Mesenchymal stem cell (in vitro differentiated cells and primary cell): ENCODE measurements at regions not wholly inside any gene's neighbourhood (a gene's known extent, or its start where the extent isn't known, plus 50 kb on each side); places are given as distances from the start of the nearest gene placed in this dataset.

Experiments
- DNase-seq: peaks from one replicate; pipeline ENCODE4 v3.0.0-alpha.2; 2013
- H2AFZ ChIP-seq: one replicate; pipeline ENCODE4 v1.6.1; 2013; ENCODE audit warnings: low read depth, mild to moderate bottlenecking, control low read depth, inconsistent platforms, low read length, moderate library complexity
- H2AK5ac ChIP-seq: 2 replicates; pipeline ENCODE4 v1.6.1; 2013; ENCODE audit warnings: low read length, moderate library complexity, mild to moderate bottlenecking, inconsistent platforms; ENCODE audit not compliant: severe bottlenecking
- H2BK120ac ChIP-seq: one replicate; pipeline ENCODE4 v1.6.1; 2013; ENCODE audit warnings: low read depth, mild to moderate bottlenecking, inconsistent platforms, low read length, moderate library complexity
- H2BK12ac ChIP-seq, 2 experiments: one replicate each; pipeline ENCODE4 v1.6.1; 2013; ENCODE audit warnings: inconsistent platforms in 2 of 2, low read length in 2 of 2, mild to moderate bottlenecking in 2 of 2, moderate library complexity in 2 of 2, control low read depth in 1 of 2
- H2BK15ac ChIP-seq: one replicate; pipeline ENCODE4 v1.6.1; 2013; ENCODE audit warnings: mild to moderate bottlenecking, low read depth, inconsistent platforms; ENCODE audit not compliant: poor library complexity, severe bottlenecking
- H2BK5ac ChIP-seq: 2 replicates; pipeline ENCODE4 v1.6.1; 2013; ENCODE audit warnings: low read depth, mild to moderate bottlenecking, low read length, control low read depth, inconsistent platforms; ENCODE audit not compliant: poor library complexity, severe bottlenecking
- H3K14ac ChIP-seq, 2 experiments: one replicate each; pipeline ENCODE4 v1.6.1; 2013; ENCODE audit warnings: inconsistent platforms in 2 of 2, low read length in 2 of 2, control low read depth in 1 of 2, mild to moderate bottlenecking in 1 of 2, moderate library complexity in 1 of 2
- H3K18ac ChIP-seq, 2 experiments: one replicate each; pipeline ENCODE4 v1.6.1; 2013; ENCODE audit warnings: inconsistent platforms in 2 of 2, low read length in 2 of 2, control low read depth in 1 of 2, low read depth in 1 of 2, mild to moderate bottlenecking in 1 of 2
- H3K23ac ChIP-seq, 2 experiments: one replicate each; pipeline ENCODE4 v1.6.1; 2013; ENCODE audit warnings: inconsistent platforms in 2 of 2, low read length in 2 of 2, mild to moderate bottlenecking in 2 of 2, moderate library complexity in 2 of 2, control low read depth in 1 of 2
- H3K27ac ChIP-seq: 2 replicates; pipeline ENCODE4 v1.5.1; 2013; ENCODE audit warnings: mild to moderate bottlenecking, moderate library complexity, low read length, control low read depth, inconsistent platforms; ENCODE audit not compliant: poor library complexity, severe bottlenecking
- H3K27me3 ChIP-seq, 2 experiments: 2 replicates each; pipeline versions ENCODE4 v1.6.1 to v1.7.0; 2013; ENCODE audit warnings: low read length in 2 of 2, mild to moderate bottlenecking in 2 of 2, moderate library complexity in 2 of 2, control low read depth in 1 of 2, inconsistent platforms in 1 of 2; ENCODE audit not compliant: control insufficient read depth in 1 of 2, insufficient read depth in 1 of 2
- H3K36me3 ChIP-seq, 2 experiments: 2 replicates each; pipeline versions ENCODE4 v1.6.1 to v1.7.0; 2013; ENCODE audit warnings: low read length in 2 of 2, control low read depth in 1 of 2, inconsistent platforms in 1 of 2, low read depth in 1 of 2, mild to moderate bottlenecking in 1 of 2; ENCODE audit not compliant: insufficient read depth in 2 of 2, control insufficient read depth in 1 of 2
- H3K4ac ChIP-seq, 2 experiments: one replicate each; pipeline ENCODE4 v1.6.1; 2013; ENCODE audit warnings: inconsistent platforms in 2 of 2, low read length in 2 of 2, mild to moderate bottlenecking in 2 of 2, moderate library complexity in 2 of 2, control low read depth in 1 of 2, low read depth in 1 of 2
- H3K4me1 ChIP-seq: 2 replicates; pipeline ENCODE4 v1.6.1; 2013; ENCODE audit warnings: low read depth, low read length, control low read depth; ENCODE audit not compliant: control insufficient read depth, insufficient read depth
- H3K4me2 ChIP-seq: 2 replicates; pipeline ENCODE4 v1.6.1; 2013; ENCODE audit warnings: low read length, mild to moderate bottlenecking, inconsistent platforms; ENCODE audit not compliant: poor library complexity, severe bottlenecking
- H3K4me3 ChIP-seq, 2 experiments: 2 replicates each; pipeline versions ENCODE4 v1.5.1 to v1.7.0; 2013; ENCODE audit warnings: low read length in 2 of 2, mild to moderate bottlenecking in 2 of 2, control low read depth in 1 of 2, low read depth in 1 of 2; ENCODE audit not compliant: insufficient read depth in 1 of 2
- H3K79me1 ChIP-seq: replicated peaks from 2 replicates; pipeline ENCODE4 v1.6.1; 2013; ENCODE audit warnings: mild to moderate bottlenecking, control low read depth, low read length, inconsistent platforms; ENCODE audit not compliant: poor library complexity, severe bottlenecking
- H3K9ac ChIP-seq: 2 replicates; pipeline ENCODE4 v1.7.0; 2013; ENCODE audit warnings: mild to moderate bottlenecking, low read length, moderate library complexity
- H3K9me3 ChIP-seq: 2 replicates; pipeline ENCODE4 v1.7.0; 2013; ENCODE audit warnings: mild to moderate bottlenecking, low read length; ENCODE audit not compliant: control insufficient read depth
- H4K8ac ChIP-seq: one replicate; pipeline ENCODE4 v1.6.1; 2013; ENCODE audit warnings: inconsistent platforms, mild to moderate bottlenecking, low read length, moderate library complexity
- H4K91ac ChIP-seq: one replicate; pipeline ENCODE4 v1.6.1; 2013; ENCODE audit warnings: mild to moderate bottlenecking, low read length, inconsistent platforms
- WGBS: methylation state at CpG from one replicate; pipeline ENCODE4 v1.1.7; 2013; ENCODE audit warnings: mixed read lengths; 5-methylcytosine and 5-hydroxymethylcytosine counted together

- Histone ChIP-seq H2BK12ac (peak overlapping the region in 1 of 2 experiments; percentile 63), H2BK15ac (no peak overlapping the region), H3K23ac (no peak overlapping the region), H3K36me3 (no peaks in the 10 kb centered on the region), H4K91ac (no peak overlapping the region), H3K79me1 (no peaks in the 10 kb centered on the region), H3K4me3 (no peak overlapping the region), H3K4me2 (no peak overlapping the region), H3K14ac (no peak overlapping the region), H3K27me3 (no peaks in the 10 kb centered on the region), H2BK5ac (no peak overlapping the region), H3K9me3 (no peaks in the 10 kb centered on the region), H3K9ac (no peak overlapping the region), H4K8ac (no peak overlapping the region), H3K18ac (no peak overlapping the region), H2AFZ (no peak overlapping the region), H3K4me1 (no peaks in the 10 kb centered on the region), H2BK120ac (no peak overlapping the region), H3K27ac (no peak overlapping the region), H2AK5ac (no peak overlapping the region), H3K4ac (no peak overlapping the region)
- 75% methylated on average over 4 of the region's 4 CpGs for WGBS
- DNase-seq: no peak
Observed at GRCh38 chr6:121603486-121603885, 168.0 kb downstream of the GJA1 start.

DNA sequence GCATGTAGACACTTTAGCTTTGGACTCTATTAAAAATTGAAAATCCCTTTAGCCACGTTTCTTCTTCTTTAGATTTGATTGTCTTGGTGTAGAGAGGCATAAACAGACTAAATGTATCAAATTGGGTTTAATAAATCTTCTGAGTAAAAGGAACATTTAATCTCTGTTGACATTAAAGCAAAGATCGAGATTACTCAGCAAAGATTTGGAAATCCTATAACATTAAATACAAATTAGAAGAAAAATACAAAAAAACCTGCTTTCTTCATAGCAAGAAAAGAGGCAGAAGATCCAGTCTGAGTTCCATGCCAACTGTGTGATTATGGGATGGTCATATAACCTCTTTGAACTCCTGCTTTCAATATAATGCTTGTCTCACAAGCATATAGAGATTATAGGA, 172.3 kb downstream of the GJA1 start:
- no peaks in the 10 kb centered on the region for H3K9me3 ChIP-seq
- H4K8ac ChIP-seq: no peak overlapping the region
- no peak overlapping the region for H2BK15ac ChIP-seq
- H3K14ac ChIP-seq: no peak overlapping the region
- H2BK5ac ChIP-seq: no peak overlapping the region
- H3K27me3 ChIP-seq: no peaks in the 10 kb centered on the region
- no peak overlapping the region for H3K4me2 ChIP-seq
- H2BK120ac ChIP-seq: no peak overlapping the region
- H3K9ac ChIP-seq: peak overlapping the region; percentile 4
- no peak overlapping the region for H3K4me3 ChIP-seq
- H4K91ac ChIP-seq: no peak overlapping the region
- no peak for DNase-seq
- H3K23ac ChIP-seq: no peak overlapping the region
- H3K18ac ChIP-seq: no peak overlapping the region
- WGBS: no CpG with 5 or more reads among the region's 2 CpGs
- no peak overlapping the region for H2AK5ac ChIP-seq
- H3K27ac ChIP-seq: no peak overlapping the region
- H3K79me1 ChIP-seq: no peaks in the 10 kb centered on the region
- H3K4ac ChIP-seq: no peak overlapping the region
- no peaks in the 10 kb centered on the region for H3K36me3 ChIP-seq
- no peak overlapping the region for H2BK12ac ChIP-seq
- no peak overlapping the region for H2AFZ ChIP-seq
- no peaks in the 10 kb centered on the region for H3K4me1 ChIP-seq

DNA sequence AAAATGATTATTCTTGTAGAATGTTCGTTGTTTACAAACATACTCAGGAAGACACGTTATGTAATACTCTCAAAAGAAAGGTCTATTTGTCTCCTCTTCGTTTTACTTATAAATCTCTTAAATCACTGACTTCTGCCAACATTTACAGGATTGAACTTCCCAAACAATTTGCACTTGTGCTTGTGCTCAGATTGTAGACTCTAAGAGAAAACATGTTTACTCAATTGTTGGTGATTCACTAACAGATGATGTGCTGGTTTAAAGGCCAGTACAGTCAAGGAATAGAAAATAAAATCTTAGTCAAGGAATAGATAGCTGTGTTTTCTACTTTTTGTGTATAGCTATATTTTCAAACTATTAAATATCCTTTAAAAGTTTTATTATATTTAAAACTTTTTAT, 172.8 kb downstream of the GJA1 start:
- no peak overlapping the region for H3K27ac ChIP-seq
- H3K23ac ChIP-seq: no peak overlapping the region
- H2AK5ac ChIP-seq: no peak overlapping the region
- no peak overlapping the region for H4K91ac ChIP-seq
- no peaks in the 10 kb centered on the region for H3K4me1 ChIP-seq
- H3K36me3 ChIP-seq: no peaks in the 10 kb centered on the region
- no peak overlapping the region for H3K4ac ChIP-seq
- no peak overlapping the region for H3K18ac ChIP-seq
- no peaks in the 10 kb centered on the region for H3K79me1 ChIP-seq
- no peak overlapping the region for H3K4me3 ChIP-seq
- peak; percentile 77 for DNase-seq
- no peaks in the 10 kb centered on the region for H3K9me3 ChIP-seq
- H4K8ac ChIP-seq: no peak overlapping the region
- no peak overlapping the region for H2BK5ac ChIP-seq
- H2BK12ac ChIP-seq: no peak overlapping the region
- H3K9ac ChIP-seq: peak overlapping the region; percentile 4
- no peak overlapping the region for H2BK120ac ChIP-seq
- H3K14ac ChIP-seq: no peak overlapping the region
- 35% methylated on average over 3 of the region's 3 CpGs for WGBS
- no peaks in the 10 kb centered on the region for H3K27me3 ChIP-seq
- no peak overlapping the region for H2AFZ ChIP-seq
- H2BK15ac ChIP-seq: no peak overlapping the region
- H3K4me2 ChIP-seq: no peak overlapping the region

GRCh38 chr6:121609281-121609680, 173.8 kb downstream of the GJA1 start:
- Histone ChIP-seq H2BK120ac (no peak overlapping the region), H3K4me1 (no peaks in the 10 kb centered on the region), H2BK5ac (no peak overlapping the region)

More at GRCh38 chr6:121609281-121609680, 173.8 kb downstream of the GJA1 start:
- Histone ChIP-seq H3K9me3 (no peaks in the 10 kb centered on the region), H3K79me1 (no peaks in the 10 kb centered on the region), H3K4me2 (no peak overlapping the region), H3K27me3 (no peaks in the 10 kb centered on the region), H4K8ac (no peak overlapping the region), H2AK5ac (no peak overlapping the region), H4K91ac (no peak overlapping the region), H3K4ac (no peak overlapping the region), H3K4me3 (no peak overlapping the region), H3K18ac (no peak overlapping the region), H3K27ac (no peak overlapping the region), H3K23ac (no peak overlapping the region), H2BK15ac (no peak overlapping the region), H3K9ac (no peak overlapping the region), H2AFZ (no peak overlapping the region), H3K14ac (no peak overlapping the region), H3K36me3 (no peaks in the 10 kb centered on the region), H2BK12ac (no peak overlapping the region)
- DNase-seq: no peak
